ENCODE measurements at regions not wholly inside any gene's neighbourhood (a gene's known extent, or its start where the extent isn't known, plus 50 kb on each side); places are given as distances from the start of the nearest gene placed in this dataset.

DNA sequence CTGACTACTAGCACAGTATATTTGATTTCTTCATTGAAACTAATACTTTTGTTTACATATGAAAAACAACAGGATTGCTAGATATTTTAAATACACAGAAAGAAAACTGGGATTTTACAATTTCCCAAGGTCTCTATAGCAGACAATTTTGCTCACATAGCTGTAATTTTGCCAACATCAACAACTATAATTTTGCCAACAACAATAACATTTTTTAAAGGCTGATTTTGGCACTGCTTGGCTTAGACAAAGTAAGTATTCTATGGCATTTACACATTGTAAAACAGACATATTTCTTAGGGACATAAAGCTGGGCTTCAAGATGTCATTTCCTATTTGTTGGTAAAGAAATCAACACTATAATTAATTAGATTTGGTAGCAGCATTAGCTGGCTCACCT, 922.1 kb downstream of the RAB28 start (continued):
- TF ChIP-seq, protein P1, sequence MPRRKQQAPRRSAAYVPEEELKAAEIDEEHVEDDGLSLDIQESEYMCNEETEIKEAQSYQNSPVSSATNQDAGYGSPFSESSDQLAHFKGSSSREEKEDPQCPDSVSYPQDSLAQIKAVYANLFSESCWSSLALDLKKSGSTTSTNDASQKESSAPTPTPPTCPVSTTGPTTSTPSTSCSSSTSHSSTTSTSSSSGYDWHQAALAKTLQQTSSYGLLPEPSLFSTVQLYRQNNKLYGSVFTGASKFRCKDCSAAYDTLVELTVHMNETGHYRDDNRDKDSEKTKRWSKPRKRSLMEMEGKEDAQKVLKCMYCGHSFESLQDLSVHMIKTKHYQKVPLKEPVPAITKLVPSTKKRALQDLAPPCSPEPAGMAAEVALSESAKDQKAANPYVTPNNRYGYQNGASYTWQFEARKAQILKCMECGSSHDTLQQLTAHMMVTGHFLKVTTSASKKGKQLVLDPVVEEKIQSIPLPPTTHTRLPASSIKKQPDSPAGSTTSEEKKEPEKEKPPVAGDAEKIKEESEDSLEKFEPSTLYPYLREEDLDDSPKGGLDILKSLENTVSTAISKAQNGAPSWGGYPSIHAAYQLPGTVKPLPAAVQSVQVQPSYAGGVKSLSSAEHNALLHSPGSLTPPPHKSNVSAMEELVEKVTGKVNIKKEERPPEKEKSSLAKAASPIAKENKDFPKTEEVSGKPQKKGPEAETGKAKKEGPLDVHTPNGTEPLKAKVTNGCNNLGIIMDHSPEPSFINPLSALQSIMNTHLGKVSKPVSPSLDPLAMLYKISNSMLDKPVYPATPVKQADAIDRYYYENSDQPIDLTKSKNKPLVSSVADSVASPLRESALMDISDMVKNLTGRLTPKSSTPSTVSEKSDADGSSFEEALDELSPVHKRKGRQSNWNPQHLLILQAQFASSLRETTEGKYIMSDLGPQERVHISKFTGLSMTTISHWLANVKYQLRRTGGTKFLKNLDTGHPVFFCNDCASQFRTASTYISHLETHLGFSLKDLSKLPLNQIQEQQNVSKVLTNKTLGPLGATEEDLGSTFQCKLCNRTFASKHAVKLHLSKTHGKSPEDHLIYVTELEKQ (tag by site-specific recombination; IDR thresholded peaks at IDR 0.05; ENCODE audit: borderline replicate concordance) = no peak

DNA sequence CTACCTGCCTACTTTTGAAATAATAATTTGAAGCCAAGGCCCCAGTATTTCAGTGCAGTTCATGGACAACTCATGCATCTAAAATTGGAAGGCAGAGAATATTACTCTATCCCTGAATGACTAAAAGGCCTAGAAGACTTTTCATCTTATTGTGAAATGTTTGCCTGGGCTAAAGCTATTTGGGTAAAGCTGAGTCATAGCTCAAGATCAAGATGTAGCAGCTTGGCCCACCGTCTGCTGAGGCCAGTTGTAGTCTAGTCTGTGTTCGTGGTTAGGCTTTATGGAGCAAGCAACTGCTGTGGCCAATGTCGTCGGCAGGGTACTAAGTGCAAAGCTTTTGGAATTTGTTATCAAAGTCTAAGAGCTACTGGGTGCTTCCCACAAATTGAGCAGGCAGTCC, 929.1 kb downstream of the RAB28 start:
- H3K36me3 ChIP-seq (ENCODE audit: control insufficient read depth in 2 of 2, insufficient read depth in 1 of 2, low read length in 2 of 2) = no peaks in the 10 kb centered on the region
- ChIA-PET POLR2A (no interaction called here), CTCF (no interaction called here)
- no peak overlapping the region for H3K4me3 ChIP-seq (ENCODE audit: low read depth, low read length)
- TF ChIP-seq ZNF530 (tag by site-specific recombination; IDR thresholded peaks at IDR 0.05; ENCODE audit: low read depth) (no peak), GLIS2 (tag by site-specific recombination; IDR thresholded peaks at IDR 0.05) (no peak), ZNF311 (tag by site-specific recombination; IDR thresholded peaks at IDR 0.05; ENCODE audit: borderline replicate concordance) (no peak), ZIC2 (tag by site-specific recombination; IDR thresholded peaks at IDR 0.05) (no peak), ZNF19 (tag by site-specific recombination; IDR thresholded peaks at IDR 0.05; ENCODE audit: low read depth) (no peak), SP7 (tag by site-specific recombination; IDR thresholded peaks at IDR 0.05) (no peak), ZNF266 (tag by site-specific recombination; IDR thresholded peaks at IDR 0.05; ENCODE audit: low read depth) (no peak), KLF10 (tag by site-specific recombination; IDR thresholded peaks at IDR 0.05) (no peak), TRIM28 (IDR thresholded peaks at IDR 0.05; ENCODE audit: borderline replicate concordance, low read length) (no peak)
- H3K27ac ChIP-seq (ENCODE audit: extremely low read depth, low read depth, low read length) = no peak overlapping the region
- H3K4me1 ChIP-seq (ENCODE audit: control insufficient read depth, insufficient read depth, low read length) = no peaks in the 10 kb centered on the region
- H3K9me3 ChIP-seq (ENCODE audit: control insufficient read depth, insufficient read depth, low read depth, low read length) = no peaks in the 10 kb centered on the region

DNA sequence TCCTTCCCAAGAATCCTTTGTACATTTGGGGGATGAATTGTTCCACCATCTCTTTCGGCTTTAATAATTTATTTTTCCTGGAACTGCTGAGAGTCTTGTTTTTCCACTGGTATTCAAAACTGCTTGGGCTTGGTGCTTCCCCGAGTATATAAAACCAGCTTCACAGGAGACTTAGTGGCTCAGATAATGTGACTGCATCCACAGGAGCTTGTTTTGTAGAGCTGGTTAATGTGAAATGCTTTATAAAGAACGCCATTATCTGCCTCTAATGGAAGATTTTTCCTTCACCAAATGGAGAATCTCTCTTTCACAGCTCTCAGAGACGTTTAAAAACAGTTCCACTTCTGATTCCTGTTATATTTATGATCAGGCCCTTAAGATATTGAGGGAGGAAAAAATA, 935.5 kb downstream of the RAB28 start:
- H3K27ac ChIP-seq (ENCODE audit: extremely low read depth, low read depth, low read length) = no peak overlapping the region
- no peaks in the 10 kb centered on the region for H3K36me3 ChIP-seq (ENCODE audit: control insufficient read depth in 2 of 2, insufficient read depth in 1 of 2, low read length in 2 of 2)
- H3K9me3 ChIP-seq (ENCODE audit: control insufficient read depth, insufficient read depth, low read depth, low read length) = no peaks in the 10 kb centered on the region
- H3K4me1 ChIP-seq (ENCODE audit: control insufficient read depth, insufficient read depth, low read length) = no peaks in the 10 kb centered on the region
- CTCF ChIA-PET = no interaction called here
- POLR2A ChIA-PET = no interaction called here
- H3K4me3 ChIP-seq (ENCODE audit: low read depth, low read length) = no peak overlapping the region
- TF ChIP-seq ZNF660 (tag by site-specific recombination; IDR thresholded peaks at IDR 0.05) = no peak
- no peak for TF ChIP-seq ZNF624 (tag by site-specific recombination; IDR thresholded peaks at IDR 0.05)
- no peak for TF ChIP-seq ZEB2 (tag by site-specific recombination; IDR thresholded peaks at IDR 0.05)
- TF ChIP-seq SCRT2 (tag by site-specific recombination; IDR thresholded peaks at IDR 0.05) = no peak
- TF ChIP-seq, protein P2, sequence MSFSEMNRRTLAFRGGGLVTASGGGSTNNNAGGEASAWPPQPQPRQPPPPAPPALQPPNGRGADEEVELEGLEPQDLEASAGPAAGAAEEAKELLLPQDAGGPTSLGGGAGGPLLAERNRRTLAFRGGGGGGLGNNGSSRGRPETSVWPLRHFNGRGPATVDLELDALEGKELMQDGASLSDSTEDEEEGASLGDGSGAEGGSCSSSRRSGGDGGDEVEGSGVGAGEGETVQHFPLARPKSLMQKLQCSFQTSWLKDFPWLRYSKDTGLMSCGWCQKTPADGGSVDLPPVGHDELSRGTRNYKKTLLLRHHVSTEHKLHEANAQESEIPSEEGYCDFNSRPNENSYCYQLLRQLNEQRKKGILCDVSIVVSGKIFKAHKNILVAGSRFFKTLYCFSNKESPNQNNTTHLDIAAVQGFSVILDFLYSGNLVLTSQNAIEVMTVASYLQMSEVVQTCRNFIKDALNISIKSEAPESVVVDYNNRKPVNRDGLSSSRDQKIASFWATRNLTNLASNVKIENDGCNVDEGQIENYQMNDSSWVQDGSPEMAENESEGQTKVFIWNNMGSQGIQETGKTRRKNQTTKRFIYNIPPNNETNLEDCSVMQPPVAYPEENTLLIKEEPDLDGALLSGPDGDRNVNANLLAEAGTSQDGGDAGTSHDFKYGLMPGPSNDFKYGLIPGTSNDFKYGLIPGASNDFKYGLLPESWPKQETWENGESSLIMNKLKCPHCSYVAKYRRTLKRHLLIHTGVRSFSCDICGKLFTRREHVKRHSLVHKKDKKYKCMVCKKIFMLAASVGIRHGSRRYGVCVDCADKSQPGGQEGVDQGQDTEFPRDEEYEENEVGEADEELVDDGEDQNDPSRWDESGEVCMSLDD (tag by site-specific recombination; IDR thresholded peaks at IDR 0.05) = no peak
- no peak for TF ChIP-seq ZNF664 (tag by site-specific recombination; IDR thresholded peaks at IDR 0.05)
- TF ChIP-seq SETDB1 (IDR thresholded peaks at IDR 0.05; ENCODE audit: insufficient read length, low read length) = no peak
- TF ChIP-seq ZNF112 (tag by site-specific recombination; IDR thresholded peaks at IDR 0.05) = no peak
- no peak for TF ChIP-seq ZNF830 (tag by site-specific recombination; IDR thresholded peaks at IDR 0.05; ENCODE audit: low read depth)
- TF ChIP-seq ZNF24 (tag by site-specific recombination; IDR thresholded peaks at IDR 0.05) = no peak
- TF ChIP-seq, protein P3, sequence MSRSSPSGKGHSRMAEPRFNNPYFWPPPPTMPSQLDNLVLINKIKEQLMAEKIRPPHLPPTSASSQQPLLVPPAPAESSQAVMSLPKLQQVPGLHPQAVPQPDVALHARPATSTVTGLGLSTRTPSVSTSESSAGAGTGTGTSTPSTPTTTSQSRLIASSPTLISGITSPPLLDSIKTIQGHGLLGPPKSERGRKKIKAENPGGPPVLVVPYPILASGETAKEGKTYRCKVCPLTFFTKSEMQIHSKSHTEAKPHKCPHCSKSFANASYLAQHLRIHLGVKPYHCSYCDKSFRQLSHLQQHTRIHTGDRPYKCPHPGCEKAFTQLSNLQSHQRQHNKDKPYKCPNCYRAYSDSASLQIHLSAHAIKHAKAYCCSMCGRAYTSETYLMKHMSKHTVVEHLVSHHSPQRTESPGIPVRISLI (tag by site-specific recombination; IDR thresholded peaks at IDR 0.05) = no peak
- no peak for TF ChIP-seq TRIM28 (IDR thresholded peaks at IDR 0.05; ENCODE audit: borderline replicate concordance, low read length)
- TF ChIP-seq, protein P4, sequence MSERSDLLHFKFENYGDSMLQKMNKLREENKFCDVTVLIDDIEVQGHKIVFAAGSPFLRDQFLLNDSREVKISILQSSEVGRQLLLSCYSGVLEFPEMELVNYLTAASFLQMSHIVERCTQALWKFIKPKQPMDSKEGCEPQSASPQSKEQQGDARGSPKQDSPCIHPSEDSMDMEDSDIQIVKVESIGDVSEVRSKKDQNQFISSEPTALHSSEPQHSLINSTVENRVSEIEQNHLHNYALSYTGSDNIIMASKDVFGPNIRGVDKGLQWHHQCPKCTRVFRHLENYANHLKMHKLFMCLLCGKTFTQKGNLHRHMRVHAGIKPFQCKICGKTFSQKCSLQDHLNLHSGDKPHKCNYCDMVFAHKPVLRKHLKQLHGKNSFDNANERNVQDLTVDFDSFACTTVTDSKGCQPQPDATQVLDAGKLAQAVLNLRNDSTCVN (tag by site-specific recombination; optimal IDR thresholded peaks at IDR 0.05) = no peak
- TF ChIP-seq ZNF473 (tag by site-specific recombination; IDR thresholded peaks at IDR 0.05) = no peak
- TF ChIP-seq ZFP37 (tag by site-specific recombination; IDR thresholded peaks at IDR 0.05) = no peak
- no peak for TF ChIP-seq ZNF670 (tag by site-specific recombination; IDR thresholded peaks at IDR 0.05; ENCODE audit: low read depth)
- TF ChIP-seq ZNF133 (tag by site-specific recombination; IDR thresholded peaks at IDR 0.05) = no peak
- TF ChIP-seq ZNF114 (tag by site-specific recombination; IDR thresholded peaks at IDR 0.05) = no peak
- TF ChIP-seq KLF16 (tag by site-specific recombination; IDR thresholded peaks at IDR 0.05) = no peak
- TF ChIP-seq ZNF707 (tag by site-specific recombination; IDR thresholded peaks at IDR 0.05) = no peak
